HG02884 (cell line): ENCODE measurements at regions not wholly inside any gene's neighbourhood (a gene's known extent, or its start where the extent isn't known, plus 50 kb on each side); places are given as distances from the start of the nearest gene placed in this dataset.
"Not testable (repeated sequence)": the region's sequence is repeated elsewhere in the genome, so short reads cannot be mapped to it uniquely, and the experiment has no call there.

Experiments used
- ATAC-seq: cut with Tn5 transposase; IDR thresholded peaks from one replicate; pipeline ENCODE4 v1.9.1; 2021; ENCODE audit warnings: mild to moderate bottlenecking, moderate library complexity; ENCODE audit not compliant: unreplicated experiment

DNA sequence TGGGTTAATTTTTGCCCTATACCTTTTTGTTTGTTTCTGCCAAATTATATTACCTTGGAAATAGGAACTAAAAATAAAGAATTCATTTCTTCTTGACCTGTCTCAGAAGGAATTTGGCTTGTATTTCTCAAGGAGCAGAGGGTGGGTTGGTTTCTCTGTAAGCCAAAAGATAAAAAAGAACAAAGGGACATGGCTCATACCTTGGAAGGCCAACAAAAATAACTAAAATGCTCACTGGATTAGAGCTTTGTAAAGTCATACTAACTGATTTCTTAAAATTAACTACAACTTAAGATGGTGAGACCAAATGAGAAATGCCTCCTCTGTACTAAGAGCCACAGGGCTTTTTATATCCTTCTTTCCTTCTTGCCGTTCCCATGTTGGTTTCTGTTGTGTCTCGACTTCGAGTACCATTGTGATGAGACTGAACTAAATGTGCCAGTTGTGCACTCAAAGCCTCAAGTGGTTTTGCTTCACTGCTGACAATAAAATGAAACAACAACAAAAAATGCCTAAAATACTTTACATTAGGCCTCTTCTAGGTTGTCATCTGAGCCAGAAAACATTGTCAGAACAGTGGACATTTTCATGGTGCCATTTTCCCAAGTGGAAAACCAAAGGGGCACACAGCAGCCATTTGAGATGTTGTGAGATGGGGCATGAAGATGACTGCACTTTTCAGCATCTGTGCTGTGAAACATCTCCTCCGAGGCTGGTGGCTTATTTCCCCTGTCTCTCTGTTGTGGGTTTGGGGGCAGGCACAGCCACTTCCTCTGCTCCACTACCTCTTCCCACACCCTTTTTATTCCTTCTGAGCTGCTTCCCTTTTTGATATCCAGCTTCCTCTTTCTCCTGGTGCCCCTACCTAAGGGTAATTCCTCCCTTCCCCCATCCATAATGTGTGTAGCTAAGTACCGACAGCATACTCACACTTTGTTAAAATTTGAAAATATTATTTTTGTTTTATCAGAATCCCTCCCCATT is 51.8 kb upstream of the AGR3 start:
- ATAC-seq = no peak

DNA sequence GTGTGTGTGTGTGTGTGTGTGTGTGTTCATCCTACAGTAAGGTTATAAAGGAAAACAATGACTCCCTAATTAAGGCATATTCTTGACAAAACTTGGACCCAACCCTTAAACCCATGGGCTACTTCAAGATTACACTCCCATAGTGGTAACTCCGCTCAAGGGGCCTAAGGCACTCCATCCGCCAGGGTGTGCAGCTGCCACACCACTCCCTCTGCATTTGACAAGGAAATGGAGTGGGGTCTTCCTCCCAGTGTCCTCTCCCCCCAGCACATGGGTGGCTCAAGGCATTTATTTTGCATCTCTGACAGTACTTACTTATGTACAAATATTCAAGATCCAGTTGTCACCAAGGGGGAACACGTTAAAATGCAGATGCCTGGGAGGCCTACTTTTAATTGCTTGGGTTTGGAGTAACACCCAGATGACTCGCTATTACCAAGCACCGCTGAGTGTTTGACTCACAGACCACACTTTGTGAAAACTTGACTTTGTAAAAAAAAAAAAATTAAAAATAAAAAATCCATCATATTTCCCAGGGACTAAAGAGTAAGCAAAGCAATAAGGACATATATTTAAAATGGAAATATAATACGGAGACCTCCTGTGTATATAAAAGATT is 53.0 kb upstream of the AGR3 start:
- no peak for ATAC-seq

DNA sequence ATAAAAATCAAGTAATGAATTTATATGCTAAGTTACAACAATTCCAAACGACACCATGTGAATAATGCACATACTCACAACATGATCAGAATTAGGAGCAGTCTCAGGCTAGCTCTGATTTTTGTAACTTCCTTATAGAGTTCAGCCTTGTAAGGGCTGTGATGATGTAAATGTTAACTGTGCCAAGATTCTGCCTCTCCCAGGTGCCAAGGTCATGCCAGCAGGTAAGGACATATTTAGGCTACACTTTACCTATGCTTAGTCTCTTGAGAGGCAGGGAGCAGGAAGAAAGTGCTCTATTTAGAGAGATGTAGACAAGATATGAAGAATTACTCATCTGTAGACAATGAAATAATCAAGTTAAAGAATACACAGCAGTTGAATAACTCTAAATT is 53.6 kb upstream of the AGR3 start:
- ATAC-seq = no peak

DNA sequence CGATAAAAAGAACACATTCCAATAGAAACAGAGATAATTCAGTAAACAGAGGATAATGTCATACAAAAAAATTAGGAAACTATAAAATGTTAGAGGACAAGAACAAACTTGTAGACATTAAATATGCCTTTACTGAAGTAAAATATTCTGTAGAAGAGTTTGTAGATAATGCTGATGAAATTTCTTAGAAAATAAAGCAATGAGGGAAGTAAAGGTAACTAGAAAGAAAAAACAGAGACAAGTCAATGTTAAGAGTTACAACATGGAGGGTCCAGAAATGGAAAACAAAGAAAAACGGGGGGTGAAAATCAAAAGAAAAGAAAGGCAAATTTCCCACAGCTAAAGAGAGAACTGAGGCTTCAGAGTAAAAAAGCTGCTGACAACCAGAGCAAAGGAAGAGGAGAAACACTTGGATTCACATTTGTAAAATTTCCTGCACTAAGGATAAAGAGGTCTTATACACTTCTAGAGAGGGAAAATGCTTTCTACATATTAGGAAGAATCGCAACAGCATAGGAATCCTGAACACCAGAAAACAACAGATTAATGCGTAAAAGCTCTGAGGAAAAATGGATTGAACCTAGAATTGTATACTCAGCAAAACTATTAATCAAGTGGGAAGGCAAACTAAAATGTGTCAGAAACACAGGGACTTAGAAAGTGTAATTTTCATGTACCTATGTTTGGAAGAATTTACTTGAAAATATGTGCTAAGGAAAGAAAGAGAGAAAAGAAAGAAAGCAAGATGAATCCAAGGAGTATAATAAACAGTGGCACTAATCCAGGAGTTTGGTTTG is 55.0 kb upstream of the AGR3 start:
- no peak for ATAC-seq

DNA sequence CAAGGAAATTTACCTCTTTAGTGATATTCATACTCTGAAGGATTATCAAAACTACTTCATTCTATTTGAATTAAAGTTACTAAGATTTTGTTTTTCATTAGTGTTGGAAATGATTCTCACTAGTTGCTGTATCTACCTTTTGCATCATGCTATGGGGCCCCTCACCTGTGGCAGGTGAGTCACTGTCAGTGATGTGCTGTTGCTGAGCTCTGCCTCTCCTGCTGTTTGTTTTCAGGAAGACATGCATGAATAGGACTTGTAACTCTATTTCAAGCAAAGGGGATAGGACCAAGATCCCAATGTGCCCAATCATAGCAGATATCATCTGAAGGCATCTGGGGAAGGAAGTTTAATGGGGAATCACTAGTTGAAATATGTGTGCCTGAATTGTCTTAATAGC is 57.4 kb upstream of the AGR3 start:
- ATAC-seq = no peak

DNA sequence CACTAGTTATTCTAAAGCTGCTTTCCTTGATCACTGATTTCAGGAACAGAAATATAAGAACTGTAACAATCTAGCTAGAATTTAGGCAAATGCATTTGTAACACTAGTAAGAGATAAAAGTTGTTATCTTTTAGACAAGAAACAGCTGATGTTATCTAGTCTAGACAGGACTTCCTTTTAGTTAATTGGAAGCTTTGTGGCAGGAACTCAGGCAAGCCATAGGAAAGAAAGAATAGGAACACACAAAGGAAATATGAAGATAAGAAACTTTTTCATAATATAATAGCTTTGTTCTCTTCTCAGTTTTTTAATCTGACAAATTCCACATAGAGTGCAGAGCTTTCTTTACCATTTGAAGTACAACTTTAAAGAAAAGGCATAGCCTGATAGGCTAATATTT is 59.0 kb upstream of the AGR3 start:
- ATAC-seq = no peak

DNA sequence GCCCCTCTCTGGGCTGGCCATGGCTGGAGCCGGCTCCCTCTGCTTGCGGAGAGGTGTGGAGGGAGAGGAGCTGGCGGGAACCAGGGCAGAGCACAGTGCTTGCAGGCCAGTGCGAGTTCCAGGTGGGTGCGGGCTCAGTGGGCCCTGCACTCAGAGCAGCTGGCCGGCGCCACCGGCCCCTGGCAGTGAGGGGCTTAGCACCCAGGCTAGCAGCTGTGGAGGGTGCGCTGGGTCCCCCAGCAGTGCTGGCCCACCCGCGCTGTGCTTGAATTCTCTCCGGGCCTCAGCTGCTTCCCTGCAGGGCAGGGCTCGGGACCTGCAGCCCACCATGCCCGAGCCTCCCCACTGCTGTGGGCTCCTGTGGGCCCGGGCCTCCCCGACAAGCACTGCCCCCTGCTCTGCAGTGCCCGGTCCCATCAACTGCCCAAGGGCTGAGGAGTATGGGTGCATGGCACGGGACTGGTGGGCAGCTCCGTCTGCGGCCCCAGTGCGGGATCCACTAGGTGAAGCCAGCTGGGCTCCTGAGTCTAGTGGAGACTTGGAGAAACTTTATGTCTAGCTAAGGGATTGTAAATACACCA is 61.2 kb upstream of the AGR3 start:
- no peak for ATAC-seq

DNA sequence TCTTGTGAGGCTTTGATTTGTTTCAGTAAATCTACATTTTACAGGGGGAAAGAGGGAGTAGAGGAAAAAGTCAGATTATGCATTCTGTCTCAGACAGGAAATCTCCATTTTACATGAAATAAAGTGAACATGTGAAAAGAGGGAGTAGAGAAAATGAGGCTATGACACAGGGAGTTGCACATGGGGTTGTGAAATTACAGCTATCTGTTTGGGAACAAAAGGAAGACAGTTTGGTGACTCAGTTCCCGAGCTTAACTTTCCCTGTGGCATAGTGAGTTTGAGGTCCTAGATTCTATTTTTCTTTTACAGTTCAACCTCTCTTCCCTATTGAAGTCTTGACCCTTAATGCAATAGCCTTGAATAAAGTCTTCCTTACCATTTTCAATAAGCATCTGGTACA is 63.2 kb upstream of the AGR3 start:
- ATAC-seq = no peak

DNA sequence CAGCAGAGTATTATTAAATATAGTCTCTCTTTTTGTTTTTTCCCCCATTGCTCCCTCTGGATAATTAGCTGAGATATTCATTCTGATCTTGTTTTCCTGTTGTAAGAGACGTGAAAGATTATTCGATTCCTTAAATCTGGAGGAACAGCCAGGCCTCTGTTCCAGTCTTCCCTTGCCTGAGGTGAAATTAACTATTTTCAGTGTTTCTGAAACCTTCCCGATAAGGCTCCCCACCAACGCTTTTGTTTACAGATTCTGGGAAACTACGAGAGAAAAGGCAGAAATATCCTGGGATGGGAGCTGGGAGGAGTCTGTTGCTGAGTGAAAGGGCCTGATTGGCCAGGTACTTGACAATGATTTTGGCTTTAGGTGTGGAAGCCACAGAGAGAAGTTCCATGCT is 63.6 kb upstream of the AGR3 start:
- no peak for ATAC-seq

DNA sequence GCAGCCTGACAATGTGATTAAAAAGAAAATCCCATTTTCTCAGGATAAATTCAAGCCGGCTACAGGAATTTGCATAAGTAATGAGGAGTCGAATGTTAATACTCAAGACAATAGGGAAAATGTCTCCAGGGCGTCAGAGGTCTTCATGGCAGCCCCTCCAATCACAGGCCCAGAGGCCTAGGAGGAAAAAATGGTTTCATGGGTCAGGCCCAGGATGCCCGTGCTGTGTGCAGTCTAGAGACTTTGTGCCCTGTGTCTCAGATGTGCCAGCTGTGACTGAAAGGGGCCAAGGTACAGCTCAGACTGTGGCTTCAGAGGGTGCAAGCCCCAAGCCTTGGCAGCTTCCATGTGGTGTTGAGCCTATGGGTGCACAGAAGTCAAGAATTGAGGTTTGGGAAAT is 66.3 kb upstream of the AGR3 start:
- not testable (repeated sequence) for ATAC-seq

DNA sequence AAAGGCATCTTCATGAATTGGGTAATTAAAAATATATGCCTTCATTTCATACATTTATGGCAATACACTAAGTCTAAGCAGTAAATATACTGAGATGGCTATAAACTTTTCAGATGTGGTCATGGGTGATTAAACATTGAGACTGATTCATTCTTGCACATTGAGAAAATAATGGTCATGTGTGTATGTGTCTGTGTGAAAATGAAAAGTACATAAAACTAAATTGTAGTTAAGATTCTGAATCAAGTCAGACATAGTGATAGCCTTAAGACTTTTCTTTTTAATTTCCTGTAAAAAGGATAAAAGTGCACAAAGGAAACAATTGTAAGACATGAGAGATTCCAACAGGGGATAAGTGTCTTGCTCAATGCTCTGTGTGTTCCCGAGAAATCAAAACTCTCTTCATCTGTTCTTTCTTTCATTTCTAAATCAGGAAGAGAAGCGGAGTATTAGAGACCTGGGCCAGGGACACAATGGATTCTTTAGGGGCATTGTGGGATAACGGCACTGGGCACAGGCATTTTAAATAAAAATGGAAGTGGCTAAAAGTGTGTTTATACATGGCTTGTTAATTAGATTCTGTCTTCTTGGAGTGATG is 69.8 kb upstream of the AGR3 start:
- no peak for ATAC-seq

DNA sequence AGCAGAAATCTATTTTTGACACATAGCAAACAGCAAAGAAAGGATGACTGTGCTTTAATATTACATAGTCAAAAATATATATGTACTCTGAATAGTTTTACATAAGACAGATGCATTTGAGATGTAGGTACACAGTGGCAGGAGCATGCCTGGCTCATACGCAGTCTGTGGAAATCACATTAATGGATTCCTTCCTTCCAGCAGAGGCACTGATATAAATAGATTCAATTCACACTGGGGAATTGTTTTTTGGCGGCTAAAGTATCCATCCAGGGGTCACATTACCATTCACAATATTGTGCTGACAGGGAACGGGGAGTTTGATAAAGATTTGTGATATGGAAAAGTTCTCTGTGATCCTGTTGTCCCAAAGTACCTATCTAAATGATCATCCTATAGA is 72.5 kb upstream of the AGR3 start:
- ATAC-seq = no peak

DNA sequence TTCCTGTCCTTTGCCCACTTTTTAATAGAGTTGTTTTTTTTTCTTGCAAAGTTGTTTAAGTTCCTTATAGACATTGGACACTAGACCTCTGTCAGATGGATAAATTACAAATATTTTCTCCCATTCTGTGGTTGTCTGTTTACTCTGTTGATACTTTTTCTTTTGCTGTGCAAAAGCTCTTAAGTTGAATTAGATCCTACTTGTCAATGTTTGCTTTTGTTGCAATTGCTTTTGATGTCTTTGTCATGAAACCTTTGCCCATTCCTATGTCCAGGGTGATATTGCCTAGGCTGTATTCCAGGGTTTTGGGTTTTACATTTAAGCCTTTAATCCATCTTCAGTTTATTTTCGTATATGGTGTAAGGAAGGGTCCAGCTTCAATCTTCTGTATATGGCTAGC is 76.9 kb upstream of the AGR3 start:
- ATAC-seq = no peak

DNA sequence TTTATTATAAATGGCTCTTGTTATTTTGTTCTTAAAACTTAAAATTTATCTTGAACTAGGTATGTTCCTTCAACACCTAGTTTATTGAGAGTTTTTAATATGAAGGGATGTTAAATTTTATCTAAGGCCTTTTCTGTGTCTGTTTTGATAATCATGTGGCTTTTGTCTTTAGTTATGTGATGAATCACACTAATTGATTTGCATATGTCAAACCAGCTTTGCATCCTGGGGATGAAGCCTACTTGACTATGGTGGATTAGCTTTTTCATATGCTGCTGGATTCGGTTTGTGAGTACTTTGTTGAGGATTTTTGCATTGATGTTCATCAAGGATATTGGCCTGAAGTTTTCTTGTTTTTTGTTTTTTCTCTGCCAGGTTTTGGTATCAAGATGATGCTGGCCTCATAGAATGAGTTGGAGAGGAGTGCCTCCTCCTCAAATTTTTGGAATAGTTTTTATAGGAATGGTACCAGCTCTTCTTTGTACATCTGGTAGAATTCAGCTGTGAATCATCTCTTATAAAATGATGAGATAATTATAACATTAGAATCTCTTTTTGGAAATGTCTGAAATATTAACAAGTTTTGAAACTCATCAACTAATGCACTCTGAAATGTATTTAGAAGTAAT is 78.7 kb upstream of the AGR3 start:
- no peak for ATAC-seq

DNA sequence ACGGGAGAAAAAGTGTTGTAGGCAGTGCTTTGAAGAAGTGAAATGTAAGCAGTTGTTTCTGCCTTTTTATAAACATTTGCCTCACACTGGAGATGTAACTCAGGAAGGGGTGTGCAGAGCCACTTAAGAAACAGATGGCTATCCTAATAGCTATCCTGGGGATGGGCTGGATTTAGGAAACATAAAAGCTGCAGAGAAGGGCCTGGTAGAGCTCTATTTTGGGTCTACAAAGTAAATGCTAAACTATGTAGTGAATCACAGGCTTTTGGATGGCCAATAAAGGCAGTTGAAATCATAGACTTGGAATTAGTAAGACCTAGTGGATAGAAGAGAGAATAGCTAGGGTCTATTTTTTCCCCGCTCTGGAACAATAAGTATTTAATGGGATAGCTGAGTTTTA is 79.9 kb upstream of the AGR3 start:
- ATAC-seq = no peak

DNA sequence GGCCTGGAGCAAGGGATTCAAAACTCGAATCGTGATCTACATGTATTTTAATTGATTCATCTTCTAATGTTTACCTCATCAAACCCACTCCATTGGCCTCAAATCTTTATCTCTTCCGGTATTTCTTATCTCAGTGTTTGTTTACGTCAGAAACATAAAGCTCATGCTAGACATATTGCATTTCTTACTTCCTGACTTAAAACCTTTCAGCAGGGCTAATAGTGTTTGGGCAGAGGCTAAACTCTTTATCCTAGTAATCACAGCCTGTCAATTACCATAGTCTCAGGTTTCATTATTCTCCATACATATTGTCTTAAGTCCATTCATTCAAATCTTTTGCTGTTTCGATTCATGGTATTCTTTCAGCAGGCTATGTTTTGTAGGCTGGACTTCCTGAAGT is 81.3 kb upstream of the AGR3 start:
- ATAC-seq = no peak

DNA sequence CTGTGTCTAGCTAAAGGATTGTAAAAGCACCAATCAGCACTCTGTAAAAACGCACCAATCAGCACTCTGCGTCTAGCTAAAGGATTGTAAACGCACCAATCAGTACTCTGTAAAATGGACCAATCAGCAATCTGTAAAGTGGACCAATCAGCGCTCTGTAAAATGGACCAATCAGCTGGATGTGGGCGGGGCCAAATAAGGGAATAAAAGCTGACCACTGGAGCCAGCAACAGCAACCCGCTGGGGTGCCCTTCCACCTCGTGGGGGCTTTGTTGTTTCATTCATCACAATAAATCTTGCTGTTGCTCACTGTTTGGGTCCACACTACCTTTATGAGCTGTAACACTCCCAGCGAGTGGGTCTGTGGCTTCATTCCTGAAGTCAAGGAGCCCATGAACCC is 83.9 kb upstream of the AGR3 start:
- ATAC-seq = not testable (repeated sequence)

DNA sequence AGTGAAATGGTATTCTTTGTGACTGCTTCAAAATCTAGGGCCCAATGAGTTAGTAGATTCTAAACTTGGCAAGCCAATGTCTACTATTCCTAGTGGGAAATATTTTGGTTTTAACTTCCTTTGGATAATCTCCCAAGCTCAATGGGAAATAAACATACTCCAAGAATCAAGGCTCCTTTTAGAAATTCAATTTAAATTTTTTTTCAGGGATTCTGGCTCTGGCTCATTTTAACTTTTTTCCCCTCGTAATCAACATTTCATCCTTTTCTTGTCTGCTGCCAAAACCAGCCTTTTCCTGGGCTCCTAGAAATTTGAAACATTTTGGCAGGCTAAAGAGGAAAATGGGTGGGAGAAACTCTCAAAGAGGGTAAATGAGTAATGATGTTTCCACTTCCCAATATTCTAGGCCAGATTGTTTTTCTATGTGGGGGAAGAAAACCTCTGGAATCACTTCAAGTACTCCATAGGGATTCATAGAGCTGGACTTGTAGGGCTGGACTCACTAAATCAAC is 85.6 kb upstream of the AGR3 start:
- ATAC-seq = no peak

DNA sequence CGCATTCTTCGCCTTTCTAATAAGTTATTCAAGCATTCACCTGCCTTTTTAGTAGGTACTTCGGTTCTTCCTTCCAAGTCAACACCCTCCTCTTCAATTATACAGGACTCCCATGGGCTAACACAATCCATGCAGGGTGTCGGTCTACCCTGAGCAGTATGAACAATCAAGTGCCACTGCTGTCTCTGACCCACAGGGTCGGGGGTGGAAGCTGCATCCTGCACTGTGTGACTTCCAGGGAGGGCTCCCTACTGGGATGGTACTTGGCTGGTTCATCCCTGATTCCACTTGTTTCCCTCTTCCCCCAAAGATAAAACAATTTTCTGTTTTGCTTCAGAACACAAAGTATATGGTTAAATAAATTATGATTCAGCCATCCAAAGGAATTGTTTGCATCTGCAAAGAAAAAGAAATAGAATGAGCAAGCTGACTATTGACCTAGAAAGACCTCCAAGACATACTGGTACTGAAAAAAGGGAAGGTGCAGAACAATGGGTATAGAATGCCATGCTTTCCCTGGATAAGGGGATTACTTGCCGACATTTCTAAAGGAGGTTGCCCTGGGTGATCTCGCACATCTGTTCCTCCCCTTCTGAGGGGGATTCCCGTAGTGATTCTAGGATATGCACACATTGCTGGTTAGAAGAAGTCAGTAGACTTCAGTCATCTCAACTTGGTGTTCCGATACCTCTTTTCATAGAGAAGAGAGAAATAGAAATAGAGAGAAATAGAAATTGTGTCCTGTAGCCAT is 89.1 kb upstream of the AGR3 start:
- ATAC-seq = no peak

DNA sequence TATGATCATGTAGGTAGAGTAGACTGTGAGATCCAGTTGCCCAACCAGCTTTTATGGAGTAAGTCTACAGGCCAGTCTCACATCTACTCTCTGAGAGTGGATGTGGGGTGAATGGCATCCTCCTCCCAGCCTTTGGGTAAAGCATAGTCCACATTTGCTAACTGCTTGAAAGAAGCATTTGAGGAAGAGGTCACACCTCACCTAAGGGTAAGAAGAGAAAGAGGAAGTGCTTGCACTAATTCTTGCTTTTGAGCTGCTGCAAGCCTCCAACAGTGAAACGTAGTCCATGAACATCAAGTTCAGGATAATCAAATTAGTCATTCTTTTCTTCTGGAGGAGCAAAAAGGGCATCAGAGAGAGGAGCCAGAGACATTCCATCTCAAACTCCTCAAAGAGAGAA is 93.9 kb upstream of the AGR3 start:
- ATAC-seq = peak; percentile 66
